ENCODE measurements at regions not wholly inside any gene's neighbourhood (a gene's known extent, or its start where the extent isn't known, plus 50 kb on each side); places are given as distances from the start of the nearest gene placed in this dataset.

DNA sequence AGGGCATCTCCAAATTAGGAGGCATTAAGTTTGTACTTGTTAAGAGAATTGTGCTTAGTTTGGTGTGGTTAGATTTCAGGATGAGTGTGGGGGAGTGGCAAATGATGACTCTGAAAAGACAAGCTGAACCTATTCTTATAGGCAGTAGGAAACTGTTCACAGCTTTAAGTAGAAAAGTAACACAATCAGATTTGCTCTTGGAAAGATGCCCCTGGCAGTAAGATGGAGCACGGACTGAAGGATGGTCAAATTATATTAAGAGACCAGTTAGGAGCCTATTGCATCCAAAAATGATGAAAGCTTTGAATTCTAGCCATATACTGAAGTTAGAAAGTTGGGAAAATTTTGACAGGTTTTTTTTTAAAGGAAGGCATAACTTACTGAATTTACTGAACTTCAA lies 254.2 kb upstream of the MEF2C start:
- in situ Hi-C loops (cut with MboI; ENCODE audit: low sequenced_read_pairs), result no loop called here
- no peak overlapping the region for H3K18ac ChIP-seq (ENCODE audit: low read depth, low read length)

More for the DNA sequence above, 254.2 kb upstream of the MEF2C start:
- Histone ChIP-seq H3K9ac (ENCODE audit: low read depth, low read length) (no peak overlapping the region), H3K4me3 (ENCODE audit: insufficient read depth, low read depth, low read length) (no peak overlapping the region), H2AK5ac (ENCODE audit: low read depth, low read length) (no peak overlapping the region), H2BK5ac (ENCODE audit: low read depth, low read length, poor library complexity, severe bottlenecking) (no peak overlapping the region), H3K4me2 (ENCODE audit: low read depth, low read length) (no peak overlapping the region), H4K8ac (ENCODE audit: low read depth in 2 of 2, low read length in 2 of 2) (no peak overlapping the region), H3K79me1 (ENCODE audit: low read depth in 1 of 2, low read length in 2 of 2) (no peaks in the 10 kb centered on the region), H3K23ac (ENCODE audit: low read depth, low read length) (no peak overlapping the region), H2AFZ (replicated peaks; ENCODE audit: low read length, poor library complexity) (no peak overlapping the region), H3K36me3 (ENCODE audit: control insufficient read depth, insufficient read depth, low read length) (no peaks in the 10 kb centered on the region), H2BK15ac (ENCODE audit: low read depth, low read length) (no peak overlapping the region), H3K27ac (ENCODE audit: insufficient read depth, low read length) (no peak overlapping the region), H2BK20ac (ENCODE audit: low read depth, low read length) (no peak overlapping the region), H2BK120ac (ENCODE audit: low read depth, low read length) (no peak overlapping the region), H4K91ac (ENCODE audit: insufficient read depth, low read depth, low read length) (no peak overlapping the region), H3K9me1 (ENCODE audit: insufficient read depth, low read length) (no peaks in the 10 kb centered on the region), H4K20me1 (ENCODE audit: insufficient read depth, low read length) (no peaks in the 10 kb centered on the region), H2AK9ac (replicated peaks; ENCODE audit: low read depth, low read length, poor library complexity) (no peak overlapping the region), H3K27me3 (ENCODE audit: control insufficient read depth, insufficient read depth, low read length) (no peaks in the 10 kb centered on the region), H3K4me1 (ENCODE audit: control insufficient read depth, insufficient read depth, low read length) (no peaks in the 10 kb centered on the region), H4K5ac (ENCODE audit: low read depth, low read length) (no peak overlapping the region), H3K14ac (replicated peaks; ENCODE audit: low read depth, low read length) (no peak overlapping the region), H3K9me3 (ENCODE audit: control insufficient read depth, insufficient read depth, low read length) (no peaks in the 10 kb centered on the region), H3K56ac (ENCODE audit: extremely low read depth, insufficient read depth, low read length) (no peak overlapping the region), H3K4ac (ENCODE audit: low read depth, low read length) (no peak overlapping the region)
- TF ChIP-seq, protein P1, sequence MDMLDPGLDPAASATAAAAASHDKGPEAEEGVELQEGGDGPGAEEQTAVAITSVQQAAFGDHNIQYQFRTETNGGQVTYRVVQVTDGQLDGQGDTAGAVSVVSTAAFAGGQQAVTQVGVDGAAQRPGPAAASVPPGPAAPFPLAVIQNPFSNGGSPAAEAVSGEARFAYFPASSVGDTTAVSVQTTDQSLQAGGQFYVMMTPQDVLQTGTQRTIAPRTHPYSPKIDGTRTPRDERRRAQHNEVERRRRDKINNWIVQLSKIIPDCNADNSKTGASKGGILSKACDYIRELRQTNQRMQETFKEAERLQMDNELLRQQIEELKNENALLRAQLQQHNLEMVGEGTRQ (IDR thresholded peaks at IDR 0.05; ENCODE audit: low read depth, low read length), result no peak
- no peak for TF ChIP-seq RAD21 (IDR thresholded peaks at IDR 0.05; ENCODE audit: low read length)
- no peak for TF ChIP-seq CEBPB (IDR thresholded peaks at IDR 0.05; ENCODE audit: low read depth, low read length)
- TF ChIP-seq CTCF (conservative IDR thresholded peaks at IDR 0.05; ENCODE audit: low read depth, low read length), result no peak
- no peak for TF ChIP-seq RCOR1 (IDR thresholded peaks at IDR 0.05; ENCODE audit: insufficient replicate concordance, low read length)
- TF ChIP-seq BHLHE40 (IDR thresholded peaks at IDR 0.05; ENCODE audit: low read depth, low read length), result no peak
- TF ChIP-seq, protein P2, sequence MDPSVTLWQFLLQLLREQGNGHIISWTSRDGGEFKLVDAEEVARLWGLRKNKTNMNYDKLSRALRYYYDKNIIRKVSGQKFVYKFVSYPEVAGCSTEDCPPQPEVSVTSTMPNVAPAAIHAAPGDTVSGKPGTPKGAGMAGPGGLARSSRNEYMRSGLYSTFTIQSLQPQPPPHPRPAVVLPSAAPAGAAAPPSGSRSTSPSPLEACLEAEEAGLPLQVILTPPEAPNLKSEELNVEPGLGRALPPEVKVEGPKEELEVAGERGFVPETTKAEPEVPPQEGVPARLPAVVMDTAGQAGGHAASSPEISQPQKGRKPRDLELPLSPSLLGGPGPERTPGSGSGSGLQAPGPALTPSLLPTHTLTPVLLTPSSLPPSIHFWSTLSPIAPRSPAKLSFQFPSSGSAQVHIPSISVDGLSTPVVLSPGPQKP (IDR thresholded peaks at IDR 0.05; ENCODE audit: borderline replicate concordance, low read depth, low read length), result no peak
- TF ChIP-seq FOS (IDR thresholded peaks at IDR 0.05; ENCODE audit: low read depth, low read length), result no peak
- no peak for TF ChIP-seq POLR2A (IDR thresholded peaks at IDR 0.05; ENCODE audit: low read depth, low read length)
- TF ChIP-seq MAZ (IDR thresholded peaks at IDR 0.05; ENCODE audit: borderline replicate concordance, low read depth, low read length), result no peak
- no peak for TF ChIP-seq CHD1 (IDR thresholded peaks at IDR 0.05; ENCODE audit: low read depth, low read length)
- TF ChIP-seq MXI1 (IDR thresholded peaks at IDR 0.05; ENCODE audit: borderline replicate concordance, low read depth, low read length), result no peak
- TF ChIP-seq NFE2L2 (IDR thresholded peaks at IDR 0.05; ENCODE audit: low read depth, low read length), result no peak
- no peak for TF ChIP-seq MAFK (IDR thresholded peaks at IDR 0.05; ENCODE audit: low read depth, low read length)
- no peak for TF ChIP-seq RFX5 (IDR thresholded peaks at IDR 0.05; ENCODE audit: low read depth, low read length)
- no peak for TF ChIP-seq SMC3 (IDR thresholded peaks at IDR 0.05; ENCODE audit: low read depth, low read length)
- WGBS, 2 experiments (ENCODE audit: extremely low coverage in 2 of 2, insufficient read length in 1 of 2), result no CpG with 5 or more reads among the region's 1 CpG
- ATAC-seq (ENCODE audit: low read depth) (no peak), DNase-seq (no peak)
- intact Hi-C loops (cut with micrococcal nuclease) (no loop called here), dilution Hi-C loops (cut with HindIII; ENCODE audit: low sequenced_read_pairs, unreplicated experiment) (no loop called here)
- ChIA-PET POLR2A (ENCODE audit: unreplicated experiment) (no interaction called here), CTCF (no interaction called here)
- BruUV-seq (replicated peaks), result no TSS peak
